Activated T-helper 1 cell treated with anti-CD3 and anti-CD28 coated beads, Interleukin-2, amount 50 U/mL, for 16 hours (primary cell): ENCODE measurements at regions not wholly inside any gene's neighbourhood (a gene's known extent, or its start where the extent isn't known, plus 50 kb on each side); places are given as distances from the start of the nearest gene placed in this dataset.
A peak's percentile ranks its signal among the peaks of the same experiment; 100 is the strongest.

ENCODE experiments used
- DNase-seq, 2 donors: peaks; one replicate each; pipeline ENCODE4 v3.0.0-alpha.2; 2020; ENCODE audit warnings: low read depth in 1 of 2, low spot score in 1 of 2

- DNase-seq: no peak
These were observed 222.9 kb upstream of the RAB4A start for GRCh38 chr1:229047840-229048620.

DNA sequence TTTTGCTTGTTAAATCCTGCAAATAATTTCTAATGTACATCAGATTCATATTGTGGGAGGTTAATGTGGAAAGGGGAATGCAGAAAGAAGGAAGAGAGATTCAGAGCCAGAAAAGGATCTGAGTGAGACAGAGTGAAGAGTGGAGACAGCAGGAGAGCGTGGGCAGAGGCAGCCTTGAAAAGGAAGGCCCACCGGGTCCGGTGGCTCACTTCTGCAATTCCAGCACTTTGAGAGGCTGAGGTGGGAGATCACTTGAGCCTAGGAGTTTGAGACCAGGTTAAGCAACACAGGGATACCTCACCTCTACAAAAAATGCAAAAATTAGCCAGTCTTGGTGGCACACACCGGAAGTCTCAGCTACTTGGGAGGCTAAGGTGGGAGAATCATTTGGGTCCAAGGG lies 222.0 kb upstream of the RAB4A start:
- no peak for DNase-seq

DNA sequence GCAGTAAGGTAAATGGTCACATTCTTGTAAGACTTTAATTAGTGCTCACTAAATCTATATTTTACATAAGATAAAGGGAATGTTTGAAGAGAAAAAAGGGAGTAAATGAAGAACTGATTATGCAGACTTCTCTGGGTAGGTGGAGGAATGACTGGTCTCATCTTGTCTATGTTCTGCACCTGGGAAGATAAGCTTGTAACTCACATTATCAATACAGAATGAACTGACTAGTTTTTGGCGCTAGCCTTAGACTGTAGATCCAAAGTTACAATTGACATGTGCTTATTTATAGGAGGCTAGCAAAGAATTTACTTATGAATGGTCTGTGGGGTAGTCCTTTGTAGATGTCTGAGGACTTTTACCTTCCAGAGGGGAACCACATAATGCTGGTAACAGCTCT lies 214.9 kb upstream of the RAB4A start:
- DNase-seq: no peak

GRCh38 chr1:229058111-229058561 lies 212.8 kb upstream of the RAB4A start:
- DNase-seq: peak; percentile 7 to 25

DNA sequence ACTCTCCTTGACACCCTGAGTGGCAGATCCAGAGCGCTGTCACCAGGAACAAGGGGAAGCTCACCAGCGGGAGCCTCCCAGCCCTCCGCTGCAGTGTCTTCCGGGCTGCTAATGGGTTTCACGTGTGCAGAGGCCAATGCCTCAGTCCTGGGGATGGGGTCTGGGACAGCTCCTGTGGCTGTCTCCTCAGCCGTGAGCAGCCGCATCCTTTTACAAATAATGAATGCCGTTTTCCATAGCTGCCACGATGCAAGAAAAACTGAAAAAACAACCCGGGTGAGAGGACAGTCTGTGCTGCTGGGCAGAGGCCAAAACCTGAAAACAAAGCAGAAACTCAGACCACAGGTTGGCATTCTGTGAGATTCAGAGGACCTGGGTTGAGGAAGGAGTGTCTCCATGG lies 212.2 kb upstream of the RAB4A start:
- DNase-seq: no peak

DNA sequence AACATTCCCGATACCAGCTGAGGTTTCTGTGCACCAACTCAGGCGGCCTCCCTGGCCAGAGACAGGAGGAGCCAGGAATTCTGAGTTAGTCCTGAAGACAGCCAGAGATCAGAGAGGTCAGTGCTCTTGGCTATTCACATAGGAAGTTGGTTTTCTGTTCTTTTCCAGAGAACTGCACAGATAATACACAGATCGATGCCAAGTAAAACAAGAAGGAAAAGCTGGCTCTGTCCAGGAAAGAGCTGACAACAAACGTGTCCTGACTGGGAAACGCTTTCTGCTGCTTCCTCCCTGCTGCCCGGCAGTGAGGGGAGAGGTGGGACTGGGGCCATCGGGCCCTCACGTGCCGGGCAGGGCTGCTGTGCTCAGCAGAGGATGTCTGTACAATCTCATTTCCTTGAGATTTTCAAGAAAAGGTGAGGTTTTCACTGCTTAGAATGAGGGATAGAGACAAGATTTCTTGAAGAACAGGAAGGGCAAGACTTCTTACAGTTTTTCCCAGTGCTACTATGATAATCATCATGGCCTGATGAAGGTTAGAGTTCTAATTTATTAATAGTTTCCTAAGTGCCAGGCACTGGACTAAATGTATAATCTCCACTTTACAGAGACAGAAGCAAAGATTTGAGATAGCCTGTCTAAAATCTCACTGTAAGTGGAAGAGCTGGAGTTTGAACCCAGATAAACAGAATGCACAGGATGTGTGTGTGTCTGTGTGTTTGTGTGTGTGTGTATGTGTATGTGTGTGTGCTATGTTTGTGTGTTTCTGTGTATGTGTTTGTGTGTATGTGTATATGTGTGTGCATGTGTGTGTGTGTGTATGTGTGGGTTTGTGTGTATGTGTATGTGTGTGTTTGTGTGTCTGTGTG lies 211.0 kb upstream of the RAB4A start:
- DNase-seq: no peak

DNA sequence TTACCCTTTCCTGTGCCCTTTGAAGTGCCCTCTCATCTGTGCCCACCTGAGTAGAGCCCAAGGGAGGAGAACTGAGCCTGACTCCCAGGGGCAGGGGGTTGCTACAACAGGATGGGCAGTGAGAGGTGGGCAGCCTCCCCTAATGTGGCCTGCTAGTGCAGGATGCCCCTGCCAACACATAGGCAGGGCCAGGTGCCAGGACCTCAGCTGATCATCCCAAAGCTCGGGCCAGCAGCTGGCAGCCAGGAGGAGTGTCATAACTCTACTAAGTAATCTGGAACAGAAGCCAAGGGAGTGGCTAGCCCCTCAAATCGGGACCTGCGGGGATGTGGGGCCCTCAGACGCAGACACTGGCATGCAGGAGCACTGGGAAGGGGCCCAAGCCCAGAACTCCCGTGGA lies 208.8 kb upstream of the RAB4A start:
- no peak for DNase-seq

- DNase-seq: no peak
These were observed 207.6 kb upstream of the RAB4A start for GRCh38 chr1:229063154-229063773.

DNA sequence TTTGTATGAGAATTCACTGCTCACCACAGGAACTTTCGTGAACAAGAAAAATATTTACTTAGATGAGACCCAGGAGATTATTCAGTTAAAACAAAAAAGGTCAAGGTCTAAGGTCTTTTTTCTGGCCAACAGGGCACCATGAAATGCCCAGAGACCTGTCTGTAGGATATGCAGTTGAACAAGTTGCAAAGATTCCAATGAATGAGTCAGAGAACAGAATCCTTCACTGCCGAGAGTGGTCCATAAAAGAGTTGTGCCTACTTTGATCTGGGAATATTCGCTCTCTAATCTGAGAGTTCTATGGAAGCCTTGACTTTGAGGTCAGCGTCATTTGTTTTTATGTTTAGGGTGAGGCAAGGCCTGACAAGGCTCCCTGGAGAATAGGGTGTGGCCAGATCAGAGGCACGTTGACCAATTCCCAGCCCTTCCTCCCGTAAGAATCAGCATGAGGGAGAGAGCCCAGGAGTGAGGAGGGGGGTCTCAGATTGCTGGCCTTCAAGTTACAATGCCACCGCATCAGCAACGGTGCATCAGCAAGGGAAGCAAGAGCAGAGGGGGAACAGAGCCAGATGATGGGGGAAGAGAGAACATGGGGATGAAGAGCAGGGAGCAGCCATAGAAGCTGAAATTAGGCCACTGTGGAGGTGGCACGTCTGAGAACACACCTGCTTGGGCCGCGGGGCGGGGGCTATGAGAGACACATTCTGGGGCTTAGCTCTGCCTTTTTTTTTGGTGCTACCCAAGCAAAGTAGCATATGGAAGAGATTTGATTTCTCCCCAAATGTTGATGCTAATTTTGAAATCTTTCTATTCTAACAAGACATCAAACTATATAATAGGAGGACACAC lies 206.4 kb upstream of the RAB4A start:
- DNase-seq: no peak

- DNase-seq: no peak
These were observed 205.3 kb upstream of the RAB4A start for GRCh38 chr1:229065613-229066012.

GRCh38 chr1:229066591-229066990 lies 204.3 kb upstream of the RAB4A start:
- no peak for DNase-seq

GRCh38 chr1:229067546-229067945 lies 203.4 kb upstream of the RAB4A start:
- no peak for DNase-seq

GRCh38 chr1:229068270-229068987 lies 202.5 kb upstream of the RAB4A start:
- no peak for DNase-seq

- DNase-seq: no peak
These were observed 201.7 kb upstream of the RAB4A start for GRCh38 chr1:229069176-229069575.

- no peak for DNase-seq
These were observed 200.7 kb upstream of the RAB4A start for GRCh38 chr1:229070168-229070567.

- DNase-seq: no peak
These were observed 197.7 kb upstream of the RAB4A start for GRCh38 chr1:229073251-229073650.

- no peak for DNase-seq
These were observed 195.7 kb upstream of the RAB4A start for GRCh38 chr1:229075217-229075616.

- DNase-seq: no peak
These were observed 195.2 kb upstream of the RAB4A start for GRCh38 chr1:229075716-229076115.

DNA sequence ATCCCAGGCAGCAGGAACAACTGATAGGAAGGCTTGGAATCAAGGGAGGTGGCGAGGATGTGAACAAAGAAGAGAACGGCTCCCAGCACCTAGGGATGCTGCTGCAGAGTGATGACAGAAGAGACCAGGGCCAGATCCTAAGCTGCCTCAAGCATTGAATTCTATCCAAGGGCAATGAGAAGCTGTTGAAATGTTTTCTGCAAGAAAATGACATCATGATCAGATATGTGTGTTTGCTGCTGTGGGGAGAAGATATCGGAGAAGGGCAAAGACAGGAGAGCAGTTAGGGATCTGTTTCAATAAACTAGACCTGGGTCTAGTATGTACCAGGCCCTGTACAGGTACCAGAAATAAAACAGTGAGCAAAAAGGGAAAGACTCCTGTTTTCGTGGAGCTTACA lies 194.7 kb upstream of the RAB4A start:
- no peak for DNase-seq

DNA sequence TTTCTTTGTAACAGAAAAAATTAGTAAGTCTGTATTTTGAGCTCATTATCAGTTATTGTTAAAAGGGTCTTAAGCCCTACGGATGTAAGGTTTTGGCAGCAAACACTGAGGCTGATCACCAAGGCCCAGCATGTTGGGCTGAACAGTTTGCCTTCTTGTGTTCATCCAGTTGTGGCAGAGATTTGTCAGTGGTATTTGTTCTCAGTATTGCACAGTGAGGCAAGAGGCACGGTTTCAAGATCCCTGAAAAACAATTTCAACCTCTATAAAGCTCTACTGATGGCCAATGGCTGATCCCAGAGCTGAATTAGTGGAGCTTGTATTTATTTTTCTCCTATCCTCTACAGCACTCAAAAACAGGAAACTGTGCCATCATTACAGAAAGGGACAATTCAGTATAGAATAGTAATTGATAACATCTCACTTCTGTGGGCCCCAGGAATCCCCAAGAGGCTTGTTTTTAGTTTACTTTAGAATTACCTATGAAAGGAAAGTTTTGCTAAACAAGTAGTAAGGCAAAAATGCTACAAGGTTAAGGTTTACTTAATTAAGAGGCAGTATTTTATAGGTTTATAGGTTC lies 191.8 kb upstream of the RAB4A start:
- no peak for DNase-seq
